Peyer's patch (tissue), 4 donors: ENCODE measurements at regions not wholly inside any gene's neighbourhood (a gene's known extent, or its start where the extent isn't known, plus 50 kb on each side); places are given as distances from the start of the nearest gene placed in this dataset.

Source experiments
- POLR2A ChIP-seq, 2 donors: fragments of 450-650 bp; IDR thresholded peaks; one replicate each; pipeline ENCODE4 v1.5.1; 2017; ENCODE audit warnings: antibody characterized with exemption in 2 of 2, mild to moderate bottlenecking in 2 of 2, moderate library complexity in 2 of 2
- TF ChIP-seq, protein P1 (sequence below), 6 experiments: fragments of 450-650 bp in 4 of 6; fragments of 200-600 bp in 2 of 6; sonication (generic) in 1 of 6; IDR thresholded peaks; one replicate each; pipeline ENCODE4 v1.5.1; 2017 to 2019; ENCODE audit warnings: antibody characterized with exemption in 6 of 6, mild to moderate bottlenecking in 3 of 6, moderate library complexity in 1 of 6

DNA sequence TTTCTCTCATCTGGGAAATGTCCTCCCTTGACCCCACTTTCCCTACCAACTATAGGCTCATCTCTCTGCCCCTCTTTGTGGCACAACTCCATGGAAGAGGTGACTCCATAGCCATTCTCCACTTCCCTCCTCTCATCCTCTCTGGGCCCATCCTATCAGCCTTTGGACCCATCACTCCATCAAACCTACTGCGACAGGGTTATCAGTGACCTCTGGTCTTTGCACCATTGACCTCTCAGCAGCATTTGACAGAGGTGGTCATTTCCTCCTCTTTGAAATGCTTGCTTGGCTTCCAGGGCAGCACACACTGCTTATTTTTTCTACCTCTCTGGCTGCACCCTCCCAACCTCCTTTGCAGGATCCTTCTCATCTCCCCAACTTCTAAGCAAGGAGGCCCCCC, 113.1 kb upstream of the SLC25A36 start:
- TF ChIP-seq, protein P1, sequence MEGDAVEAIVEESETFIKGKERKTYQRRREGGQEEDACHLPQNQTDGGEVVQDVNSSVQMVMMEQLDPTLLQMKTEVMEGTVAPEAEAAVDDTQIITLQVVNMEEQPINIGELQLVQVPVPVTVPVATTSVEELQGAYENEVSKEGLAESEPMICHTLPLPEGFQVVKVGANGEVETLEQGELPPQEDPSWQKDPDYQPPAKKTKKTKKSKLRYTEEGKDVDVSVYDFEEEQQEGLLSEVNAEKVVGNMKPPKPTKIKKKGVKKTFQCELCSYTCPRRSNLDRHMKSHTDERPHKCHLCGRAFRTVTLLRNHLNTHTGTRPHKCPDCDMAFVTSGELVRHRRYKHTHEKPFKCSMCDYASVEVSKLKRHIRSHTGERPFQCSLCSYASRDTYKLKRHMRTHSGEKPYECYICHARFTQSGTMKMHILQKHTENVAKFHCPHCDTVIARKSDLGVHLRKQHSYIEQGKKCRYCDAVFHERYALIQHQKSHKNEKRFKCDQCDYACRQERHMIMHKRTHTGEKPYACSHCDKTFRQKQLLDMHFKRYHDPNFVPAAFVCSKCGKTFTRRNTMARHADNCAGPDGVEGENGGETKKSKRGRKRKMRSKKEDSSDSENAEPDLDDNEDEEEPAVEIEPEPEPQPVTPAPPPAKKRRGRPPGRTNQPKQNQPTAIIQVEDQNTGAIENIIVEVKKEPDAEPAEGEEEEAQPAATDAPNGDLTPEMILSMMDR (IDR thresholded peaks at IDR 0.05), result no peak
- no peak for TF ChIP-seq POLR2A (IDR thresholded peaks at IDR 0.05)
